AG04449 (cell line): ENCODE measurements at regions not wholly inside any gene's neighbourhood (a gene's known extent, or its start where the extent isn't known, plus 50 kb on each side); places are given as distances from the start of the nearest gene placed in this dataset.

ENCODE experiments used
- CTCF ChIA-PET: fragments of 350-600 bp; formaldehyde crosslinking; extraction: SDS; loops from one replicate; lab custom pipeline; 2021; ENCODE audit warnings: antibody characterized with exemption; lab: Yijun Ruan, JAX
- POLR2A ChIA-PET: fragments of 400-600, 350-600 bp; formaldehyde crosslinking; extraction: SDS; loops from one replicate; lab custom pipeline; 2020; ENCODE audit warnings: antibody characterized with exemption, inconsistent platforms; lab: Yijun Ruan, JAX
- DNase-seq: peaks from one replicate; pipeline ENCODE4 v3.0.0-alpha.2; 2010; ENCODE audit warnings: low read depth, low spot score
- H3K4me3 ChIP-seq: 2 replicates; pipeline ENCODE4 v1.5.1; 2011; ENCODE audit warnings: low read depth, mild to moderate bottlenecking, control low read depth, low read length
- CTCF ChIP-seq: IDR thresholded peaks from one replicate; pipeline ENCODE4 v1.5.1; 2011; ENCODE audit warnings: mild to moderate bottlenecking, moderate library complexity, low read length, control low read depth, inconsistent platforms; ENCODE audit not compliant: insufficient read depth; ENCODE audit errors: missing control alignments

DNA sequence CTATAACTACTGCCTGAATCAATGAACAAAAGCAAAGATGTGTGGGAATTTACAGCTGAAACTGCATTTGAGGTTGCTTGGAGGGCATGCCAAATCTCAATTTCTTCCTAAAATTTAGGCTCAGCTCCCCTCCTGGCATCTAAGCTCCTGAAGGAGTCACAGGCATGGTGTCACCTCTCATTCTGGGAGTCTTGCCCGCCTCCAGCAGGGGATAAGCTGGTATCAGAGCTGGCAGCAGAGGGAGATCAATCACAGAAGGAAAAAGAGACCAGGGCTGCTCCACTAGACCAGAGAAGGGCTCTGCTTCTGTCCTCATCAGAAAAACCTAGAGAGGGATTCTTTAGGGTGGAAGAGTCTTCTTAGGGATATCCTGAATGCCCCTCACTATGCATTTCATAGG lies 150.4 kb upstream of the SLC6A11 start:
- POLR2A ChIA-PET, result no interaction called here
- DNase-seq, result no peak
- H3K4me3 ChIP-seq, result no peak overlapping the region
- no peak for TF ChIP-seq CTCF
- CTCF ChIA-PET, result no interaction called here

DNA sequence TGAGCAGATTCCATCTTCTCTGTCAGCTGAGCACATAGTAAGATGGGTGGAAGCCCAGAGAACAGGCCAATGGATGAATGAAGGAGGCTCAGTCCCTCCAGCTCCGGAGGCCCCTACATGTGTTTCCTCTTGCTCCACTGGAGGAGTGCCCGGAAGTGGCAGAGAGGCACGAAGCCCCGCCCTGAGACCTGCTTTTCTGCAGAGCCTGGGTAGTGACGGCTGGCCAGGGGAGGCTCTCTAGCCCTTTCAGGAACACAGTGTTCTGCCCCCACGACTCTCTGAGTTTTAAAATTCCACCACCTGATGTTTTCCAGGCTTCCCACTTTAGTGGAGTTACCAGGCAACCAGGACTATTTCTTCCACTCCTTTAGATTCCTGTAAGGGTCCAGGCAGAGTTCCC lies 149.4 kb upstream of the SLC6A11 start:
- POLR2A ChIA-PET, result no interaction called here
- H3K4me3 ChIP-seq, result no peak overlapping the region
- CTCF ChIA-PET, result no interaction called here
- no peak for TF ChIP-seq CTCF
- DNase-seq, result no peak

GRCh38 chr3:10667269-10667668 lies 148.8 kb upstream of the SLC6A11 start:
- POLR2A ChIA-PET, result no interaction called here
- no peak overlapping the region for H3K4me3 ChIP-seq
- no peak for TF ChIP-seq CTCF
- no peak for DNase-seq
- CTCF ChIA-PET, result no interaction called here

DNA sequence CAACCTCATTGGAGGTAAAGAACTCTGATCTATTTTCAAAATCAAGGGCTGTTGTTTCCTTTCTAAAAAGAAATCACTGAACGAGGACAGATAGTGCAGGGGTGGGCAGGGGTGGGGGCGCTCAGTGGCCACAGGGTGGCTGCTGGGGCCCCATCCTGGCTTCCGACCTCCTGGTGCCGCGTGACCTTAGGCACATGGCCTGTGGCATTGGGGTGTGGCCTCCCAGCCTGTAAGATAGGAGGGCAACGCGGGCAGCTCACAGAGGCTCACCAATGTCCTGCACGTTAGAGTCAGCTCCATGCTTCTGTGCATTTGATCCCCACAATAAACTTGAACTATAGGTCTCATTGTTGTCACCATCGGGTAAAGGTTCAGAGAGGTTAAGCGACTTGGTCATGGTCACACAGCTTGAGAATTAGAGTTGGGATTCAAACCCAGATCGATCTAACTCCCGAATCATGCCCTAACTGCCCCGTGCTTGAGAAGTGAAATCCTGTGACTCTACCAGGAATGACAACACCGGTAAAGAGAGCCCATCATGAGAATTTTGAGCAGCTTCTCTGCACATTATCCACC lies 148.0 kb upstream of the SLC6A11 start:
- no peak for TF ChIP-seq CTCF
- CTCF ChIA-PET, result no interaction called here
- POLR2A ChIA-PET, result no interaction called here

GRCh38 chr3:10669490-10670048 lies 146.5 kb upstream of the SLC6A11 start:
- DNase-seq, result no peak
- POLR2A ChIA-PET, result no interaction called here
- TF ChIP-seq CTCF, result no peak
- no peak overlapping the region for H3K4me3 ChIP-seq
- CTCF ChIA-PET, result no interaction called here

More for the DNA sequence above, 148.0 kb upstream of the SLC6A11 start:
- no peak for DNase-seq
- H3K4me3 ChIP-seq, result no peak overlapping the region

DNA sequence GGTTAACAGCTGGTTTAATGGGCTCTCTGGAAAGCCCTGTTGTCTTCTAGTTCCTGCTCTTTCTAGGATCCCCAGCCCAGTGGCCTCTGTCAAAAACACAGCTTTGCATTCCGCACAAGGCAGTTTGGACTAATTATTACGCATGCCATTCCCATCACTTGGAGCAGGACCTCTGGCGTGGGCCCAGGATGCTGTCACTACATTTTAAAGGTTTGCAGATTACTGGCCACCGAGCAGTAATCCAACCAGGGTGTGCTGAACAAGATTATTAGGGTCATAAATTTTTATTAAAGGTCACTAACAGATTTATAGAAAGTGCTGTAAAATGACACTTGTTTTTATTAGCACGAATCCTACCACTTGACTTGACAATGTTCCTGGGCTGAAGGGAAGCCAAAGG lies 143.6 kb upstream of the SLC6A11 start:
- no peak for DNase-seq
- POLR2A ChIA-PET, result no interaction called here
- no peak overlapping the region for H3K4me3 ChIP-seq
- no peak for TF ChIP-seq CTCF
- CTCF ChIA-PET, result no interaction called here
